ENCODE measurements at regions not wholly inside any gene's neighbourhood (a gene's known extent, or its start where the extent isn't known, plus 50 kb on each side); places are given as distances from the start of the nearest gene placed in this dataset.

DNA sequence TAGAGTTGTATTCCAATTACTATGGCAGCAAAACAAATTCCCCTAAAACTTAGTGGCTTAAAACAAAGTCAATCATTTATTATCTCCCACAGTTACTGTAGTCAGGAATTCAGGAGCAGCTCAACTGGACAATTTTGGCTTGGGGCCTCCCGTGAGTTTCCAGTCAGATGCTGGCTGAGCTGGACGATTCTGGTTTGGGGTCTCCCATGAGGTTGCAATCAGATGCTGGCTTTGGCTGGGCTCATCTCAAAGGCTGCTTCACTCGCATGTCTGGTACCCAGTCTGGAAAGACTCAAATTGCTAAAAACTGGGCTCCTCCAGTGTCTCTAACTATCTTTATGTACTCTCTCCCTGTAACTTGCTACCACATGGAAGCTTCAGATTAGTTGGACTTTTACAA is 130.1 kb downstream of the C5orf15 start:
- BruUV-seq (replicated peaks): no TSS peak
- DNase-seq (ENCODE audit: low spot score): no peak
- intact Hi-C loops (cut with micrococcal nuclease; ENCODE audit: unreplicated experiment): no loop called here
- POLR2A ChIA-PET: no interaction called here
- no peak for TF ChIP-seq EZH2phosphoT487 (IDR thresholded peaks at IDR 0.05; ENCODE audit: borderline replicate concordance, low read depth, low read length)
- TF ChIP-seq, protein P1, sequence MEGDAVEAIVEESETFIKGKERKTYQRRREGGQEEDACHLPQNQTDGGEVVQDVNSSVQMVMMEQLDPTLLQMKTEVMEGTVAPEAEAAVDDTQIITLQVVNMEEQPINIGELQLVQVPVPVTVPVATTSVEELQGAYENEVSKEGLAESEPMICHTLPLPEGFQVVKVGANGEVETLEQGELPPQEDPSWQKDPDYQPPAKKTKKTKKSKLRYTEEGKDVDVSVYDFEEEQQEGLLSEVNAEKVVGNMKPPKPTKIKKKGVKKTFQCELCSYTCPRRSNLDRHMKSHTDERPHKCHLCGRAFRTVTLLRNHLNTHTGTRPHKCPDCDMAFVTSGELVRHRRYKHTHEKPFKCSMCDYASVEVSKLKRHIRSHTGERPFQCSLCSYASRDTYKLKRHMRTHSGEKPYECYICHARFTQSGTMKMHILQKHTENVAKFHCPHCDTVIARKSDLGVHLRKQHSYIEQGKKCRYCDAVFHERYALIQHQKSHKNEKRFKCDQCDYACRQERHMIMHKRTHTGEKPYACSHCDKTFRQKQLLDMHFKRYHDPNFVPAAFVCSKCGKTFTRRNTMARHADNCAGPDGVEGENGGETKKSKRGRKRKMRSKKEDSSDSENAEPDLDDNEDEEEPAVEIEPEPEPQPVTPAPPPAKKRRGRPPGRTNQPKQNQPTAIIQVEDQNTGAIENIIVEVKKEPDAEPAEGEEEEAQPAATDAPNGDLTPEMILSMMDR (conservative IDR thresholded peaks at IDR 0.05; ENCODE audit: low read length): no peak
- H2AFZ ChIP-seq (ENCODE audit: low read length): no peak overlapping the region
- no peaks in the 10 kb centered on the region for H4K20me1 ChIP-seq (ENCODE audit: insufficient read depth, low read length)
- H3K9me2 ChIP-seq (ENCODE audit: insufficient read depth, low read length): no peaks in the 10 kb centered on the region
- no peaks in the 10 kb centered on the region for H3K36me3 ChIP-seq (ENCODE audit: insufficient read depth, low read length)
- H3K4me1 ChIP-seq (ENCODE audit: insufficient read depth, low read length, poor library complexity, severe bottlenecking): no peaks in the 10 kb centered on the region
- H3K4me2 ChIP-seq (ENCODE audit: low read length): no peak overlapping the region
- no peak overlapping the region for H3K4me3 ChIP-seq (ENCODE audit: low read depth, low read length, poor library complexity, severe bottlenecking)
- no peak overlapping the region for H3K27ac ChIP-seq (ENCODE audit: low read depth, low read length, poor library complexity, severe bottlenecking)
- CTCF ChIA-PET (ENCODE audit: unreplicated experiment): no interaction called here
- no peaks in the 10 kb centered on the region for H3K9me3 ChIP-seq (ENCODE audit: low read length)
- no peaks in the 10 kb centered on the region for H3K79me2 ChIP-seq (ENCODE audit: insufficient read depth, low read depth, low read length)

DNA sequence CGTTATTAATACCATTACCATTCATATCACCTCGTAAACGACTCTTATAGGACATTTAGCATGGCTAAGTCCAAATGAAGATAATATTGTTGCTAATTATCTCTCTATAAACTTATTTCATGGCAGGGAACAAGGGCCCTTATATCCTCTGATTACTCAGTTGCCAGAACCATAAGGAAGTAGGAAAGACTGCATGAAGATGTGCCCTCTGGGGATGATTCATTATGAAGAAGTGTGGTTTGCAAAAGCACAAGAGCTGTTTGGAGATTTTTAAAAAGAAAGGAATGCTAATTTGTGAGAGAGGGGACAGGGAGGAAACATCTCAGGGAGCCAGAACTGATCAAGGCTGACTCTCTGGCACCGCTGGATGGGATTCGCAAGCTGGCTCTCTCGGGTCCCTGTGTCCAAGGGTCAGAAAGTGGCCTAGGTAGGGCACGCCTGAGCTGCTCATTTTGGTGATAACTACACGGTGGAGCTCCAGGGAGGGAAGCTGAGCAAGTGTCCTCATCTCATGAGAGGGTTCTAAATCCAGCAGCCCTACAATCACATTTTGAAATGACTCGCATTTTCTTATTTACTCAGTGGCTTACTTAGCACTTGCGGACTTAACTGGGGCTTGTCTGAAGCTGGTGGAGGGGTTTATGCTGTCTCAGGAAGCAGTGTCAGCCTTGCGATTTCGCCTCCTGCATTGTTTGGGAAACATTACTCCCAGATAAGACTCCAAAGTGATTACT is 136.8 kb downstream of the C5orf15 start:
- H3K4me2 ChIP-seq (ENCODE audit: low read length): no peak overlapping the region
- intact Hi-C loops (cut with micrococcal nuclease; ENCODE audit: unreplicated experiment): no loop called here
- no peaks in the 10 kb centered on the region for H3K9me3 ChIP-seq (ENCODE audit: low read length)
- TF ChIP-seq, protein P1 (conservative IDR thresholded peaks at IDR 0.05; ENCODE audit: low read length): no peak
- no peak for TF ChIP-seq EZH2phosphoT487 (IDR thresholded peaks at IDR 0.05; ENCODE audit: borderline replicate concordance, low read depth, low read length)
- no peak overlapping the region for H3K4me3 ChIP-seq (ENCODE audit: low read depth, low read length, poor library complexity, severe bottlenecking)
- POLR2A ChIA-PET: interaction anchor here (0.7 kb wide), 2 partner anchors 9 to 61 kb away, joined by 3 read pairs; no protein-coding TSS in a partner anchor
- no peak overlapping the region for H3K27ac ChIP-seq (ENCODE audit: low read depth, low read length, poor library complexity, severe bottlenecking)
- H3K79me2 ChIP-seq (ENCODE audit: insufficient read depth, low read depth, low read length): no peaks in the 10 kb centered on the region
- H2AFZ ChIP-seq (ENCODE audit: low read length): no peak overlapping the region
- H3K4me1 ChIP-seq (ENCODE audit: insufficient read depth, low read length, poor library complexity, severe bottlenecking): no peaks in the 10 kb centered on the region
- no peak for DNase-seq (ENCODE audit: low spot score)
- no TSS peak for BruUV-seq (replicated peaks)
- H4K20me1 ChIP-seq (ENCODE audit: insufficient read depth, low read length): no peaks in the 10 kb centered on the region
- H3K9me2 ChIP-seq (ENCODE audit: insufficient read depth, low read length): no peaks in the 10 kb centered on the region
- CTCF ChIA-PET (ENCODE audit: unreplicated experiment): no interaction called here
- no peaks in the 10 kb centered on the region for H3K36me3 ChIP-seq (ENCODE audit: insufficient read depth, low read length)

DNA sequence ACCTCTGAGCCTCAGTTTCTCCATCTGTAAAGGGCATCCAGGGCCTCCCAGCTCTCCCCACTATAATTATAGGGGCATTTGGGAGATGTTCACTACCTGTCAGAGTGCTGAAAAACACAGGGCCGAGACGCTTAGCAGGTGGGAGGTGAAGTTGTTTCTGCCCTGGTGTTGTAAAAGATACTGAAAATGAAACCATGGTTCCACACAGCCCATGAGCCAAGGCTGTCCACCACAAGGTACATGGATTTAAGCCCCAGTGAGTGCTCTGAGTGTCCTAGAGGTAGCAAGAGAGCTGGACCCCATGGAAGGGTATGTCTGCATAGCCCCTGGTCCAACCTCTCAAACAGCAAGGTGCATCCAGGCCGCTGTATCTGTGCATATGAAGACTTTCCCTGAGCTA is 137.5 kb downstream of the C5orf15 start:
- Histone ChIP-seq H4K20me1 (ENCODE audit: insufficient read depth, low read length) (no peaks in the 10 kb centered on the region), H3K4me3 (ENCODE audit: low read depth, low read length, poor library complexity, severe bottlenecking) (no peak overlapping the region), H3K9me2 (ENCODE audit: insufficient read depth, low read length) (no peaks in the 10 kb centered on the region), H3K27ac (ENCODE audit: low read depth, low read length, poor library complexity, severe bottlenecking) (no peak overlapping the region), H3K79me2 (ENCODE audit: insufficient read depth, low read depth, low read length) (no peaks in the 10 kb centered on the region), H3K36me3 (ENCODE audit: insufficient read depth, low read length) (no peaks in the 10 kb centered on the region), H3K9me3 (ENCODE audit: low read length) (no peaks in the 10 kb centered on the region), H3K4me2 (ENCODE audit: low read length) (no peak overlapping the region), H3K4me1 (ENCODE audit: insufficient read depth, low read length, poor library complexity, severe bottlenecking) (no peaks in the 10 kb centered on the region), H2AFZ (ENCODE audit: low read length) (no peak overlapping the region)
- POLR2A ChIA-PET: interaction anchor here (0.7 kb wide), 1 partner anchor 9 kb away, joined by 3 read pairs; no protein-coding TSS in a partner anchor
- intact Hi-C loops (cut with micrococcal nuclease; ENCODE audit: unreplicated experiment): no loop called here
- no TSS peak for BruUV-seq (replicated peaks)
- TF ChIP-seq EZH2phosphoT487 (IDR thresholded peaks at IDR 0.05; ENCODE audit: borderline replicate concordance, low read depth, low read length): no peak
- DNase-seq (ENCODE audit: low spot score): no peak
- CTCF ChIA-PET (ENCODE audit: unreplicated experiment): interaction anchor here (0.6 kb wide), 1 partner anchor 39 kb away, joined by 3 read pairs; no protein-coding TSS in a partner anchor

All from OCI-LY7 (cell line).